ENCODE measurements at regions not wholly inside any gene's neighbourhood (a gene's known extent, or its start where the extent isn't known, plus 50 kb on each side); places are given as distances from the start of the nearest gene placed in this dataset.

GRCh38 chr13:86601351-86601750 lies 802.1 kb upstream of the SLITRK6 start:
- no peak for DNase-seq (ENCODE audit: low read depth in 1 of 2, low spot score in 1 of 2)

DNA sequence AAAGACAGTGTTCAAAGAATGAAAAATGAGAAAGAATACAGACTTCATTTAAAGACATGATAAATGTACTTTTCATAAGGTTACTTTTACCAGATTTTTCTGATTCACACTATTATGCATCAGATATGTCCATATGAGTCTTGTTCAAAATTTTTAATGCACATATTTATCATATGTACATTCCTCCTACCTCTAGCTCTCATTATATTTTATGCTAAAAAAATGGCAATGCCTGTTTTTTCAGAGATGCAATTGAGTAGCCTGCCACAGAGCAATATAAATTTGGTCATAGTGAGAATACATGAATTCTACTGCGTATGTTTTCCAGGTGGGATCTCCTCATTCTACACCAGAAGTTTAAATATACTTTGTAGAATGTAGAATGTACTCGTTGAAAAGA lies 807.0 kb upstream of the SLITRK6 start:
- Histone ChIP-seq H3K9me3 (no peaks in the 10 kb centered on the region), H3K4me1 (no peaks in the 10 kb centered on the region), H3K27ac (no peak overlapping the region), H3K4me2 (no peak overlapping the region), H3K4me3 (no peak overlapping the region)
- ChIA-PET CTCF (interaction anchor here (0.5 kb wide), 1 partner anchor 116 kb away, joined by 3 read pairs; no protein-coding TSS in a partner anchor), POLR2A (no interaction called here)
- 30% methylated on average over 2 of the region's 2 CpGs for WGBS (ENCODE audit: missing lambda C conversion rate)
- no peak for ATAC-seq
- no peak for FAIRE-seq
- no peak for DNase-seq (ENCODE audit: low read depth in 1 of 2, low spot score in 1 of 2)
- TF ChIP-seq, protein P1, sequence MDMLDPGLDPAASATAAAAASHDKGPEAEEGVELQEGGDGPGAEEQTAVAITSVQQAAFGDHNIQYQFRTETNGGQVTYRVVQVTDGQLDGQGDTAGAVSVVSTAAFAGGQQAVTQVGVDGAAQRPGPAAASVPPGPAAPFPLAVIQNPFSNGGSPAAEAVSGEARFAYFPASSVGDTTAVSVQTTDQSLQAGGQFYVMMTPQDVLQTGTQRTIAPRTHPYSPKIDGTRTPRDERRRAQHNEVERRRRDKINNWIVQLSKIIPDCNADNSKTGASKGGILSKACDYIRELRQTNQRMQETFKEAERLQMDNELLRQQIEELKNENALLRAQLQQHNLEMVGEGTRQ (IDR thresholded peaks at IDR 0.05): no peak
- no peak for TF ChIP-seq RFX5 (IDR thresholded peaks at IDR 0.05)
- TF ChIP-seq RAD21 (conservative IDR thresholded peaks at IDR 0.05 in 1 of 2, IDR thresholded peaks at IDR 0.05 in 1 of 2): no peak
- TF ChIP-seq, protein P2, sequence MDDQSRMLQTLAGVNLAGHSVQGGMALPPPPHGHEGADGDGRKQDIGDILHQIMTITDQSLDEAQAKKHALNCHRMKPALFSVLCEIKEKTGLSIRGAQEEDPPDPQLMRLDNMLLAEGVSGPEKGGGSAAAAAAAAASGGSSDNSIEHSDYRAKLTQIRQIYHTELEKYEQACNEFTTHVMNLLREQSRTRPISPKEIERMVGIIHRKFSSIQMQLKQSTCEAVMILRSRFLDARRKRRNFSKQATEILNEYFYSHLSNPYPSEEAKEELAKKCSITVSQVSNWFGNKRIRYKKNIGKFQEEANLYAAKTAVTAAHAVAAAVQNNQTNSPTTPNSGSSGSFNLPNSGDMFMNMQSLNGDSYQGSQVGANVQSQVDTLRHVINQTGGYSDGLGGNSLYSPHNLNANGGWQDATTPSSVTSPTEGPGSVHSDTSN (IDR thresholded peaks at IDR 0.05): no peak
- no peak for TF ChIP-seq HOXB13 (CRISPR knock-in tag; IDR thresholded peaks at IDR 0.05; ENCODE audit: low read depth)
- no peak for TF ChIP-seq HEYL (CRISPR knock-in tag; IDR thresholded peaks at IDR 0.05)
- TF ChIP-seq CEBPB (IDR thresholded peaks at IDR 0.05): no peak
- TF ChIP-seq, protein P3, sequence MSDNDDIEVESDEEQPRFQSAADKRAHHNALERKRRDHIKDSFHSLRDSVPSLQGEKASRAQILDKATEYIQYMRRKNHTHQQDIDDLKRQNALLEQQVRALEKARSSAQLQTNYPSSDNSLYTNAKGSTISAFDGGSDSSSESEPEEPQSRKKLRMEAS (IDR thresholded peaks at IDR 0.05): no peak
- TF ChIP-seq JUN (IDR thresholded peaks at IDR 0.05): no peak
- no peak for TF ChIP-seq MAZ (IDR thresholded peaks at IDR 0.05; ENCODE audit: borderline replicate concordance, low read depth, low read length)
- no peak for TF ChIP-seq BHLHE40 (IDR thresholded peaks at IDR 0.05; ENCODE audit: low read depth, low read length)
- TF ChIP-seq POLR2A (IDR thresholded peaks at IDR 0.05; ENCODE audit: low read length): no peak
- TF ChIP-seq POLR2AphosphoS2 (conservative IDR thresholded peaks at IDR 0.05; ENCODE audit: low read length): no peak

More at GRCh38 chr13:86601351-86601750, 802.1 kb upstream of the SLITRK6 start:
- FAIRE-seq (no peak), ATAC-seq (no peak)
- no peaks in the 10 kb centered on the region for H3K4me1 ChIP-seq
- POLR2A ChIA-PET: no interaction called here
- H3K4me3 ChIP-seq: no peak overlapping the region
- CTCF ChIA-PET: no interaction called here
- H3K9me3 ChIP-seq: no peaks in the 10 kb centered on the region
- 71% methylated on average over 4 of the region's 4 CpGs for WGBS (ENCODE audit: missing lambda C conversion rate)
- TF ChIP-seq BCL3 (IDR thresholded peaks at IDR 0.05): no peak
- TF ChIP-seq BHLHE40 (IDR thresholded peaks at IDR 0.05; ENCODE audit: low read depth, low read length): no peak
- no peak for TF ChIP-seq TP53 (CRISPR knock-in tag; IDR thresholded peaks at IDR 0.05)
- TF ChIP-seq, protein P4, sequence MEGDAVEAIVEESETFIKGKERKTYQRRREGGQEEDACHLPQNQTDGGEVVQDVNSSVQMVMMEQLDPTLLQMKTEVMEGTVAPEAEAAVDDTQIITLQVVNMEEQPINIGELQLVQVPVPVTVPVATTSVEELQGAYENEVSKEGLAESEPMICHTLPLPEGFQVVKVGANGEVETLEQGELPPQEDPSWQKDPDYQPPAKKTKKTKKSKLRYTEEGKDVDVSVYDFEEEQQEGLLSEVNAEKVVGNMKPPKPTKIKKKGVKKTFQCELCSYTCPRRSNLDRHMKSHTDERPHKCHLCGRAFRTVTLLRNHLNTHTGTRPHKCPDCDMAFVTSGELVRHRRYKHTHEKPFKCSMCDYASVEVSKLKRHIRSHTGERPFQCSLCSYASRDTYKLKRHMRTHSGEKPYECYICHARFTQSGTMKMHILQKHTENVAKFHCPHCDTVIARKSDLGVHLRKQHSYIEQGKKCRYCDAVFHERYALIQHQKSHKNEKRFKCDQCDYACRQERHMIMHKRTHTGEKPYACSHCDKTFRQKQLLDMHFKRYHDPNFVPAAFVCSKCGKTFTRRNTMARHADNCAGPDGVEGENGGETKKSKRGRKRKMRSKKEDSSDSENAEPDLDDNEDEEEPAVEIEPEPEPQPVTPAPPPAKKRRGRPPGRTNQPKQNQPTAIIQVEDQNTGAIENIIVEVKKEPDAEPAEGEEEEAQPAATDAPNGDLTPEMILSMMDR (IDR thresholded peaks at IDR 0.05): no peak
- TF ChIP-seq ZFP36 (IDR thresholded peaks at IDR 0.05; ENCODE audit: borderline replicate concordance, partially characterized antibody): no peak
- TF ChIP-seq SMC3 (IDR thresholded peaks at IDR 0.05): no peak
- TF ChIP-seq RAD21 (conservative IDR thresholded peaks at IDR 0.05 in 1 of 2, IDR thresholded peaks at IDR 0.05 in 1 of 2): no peak
- no peak for TF ChIP-seq FOSB (CRISPR knock-in tag; IDR thresholded peaks at IDR 0.05)
- TF ChIP-seq JUN (IDR thresholded peaks at IDR 0.05): no peak
- TF ChIP-seq JUNB (IDR thresholded peaks at IDR 0.05): no peak
- TF ChIP-seq MAFK (IDR thresholded peaks at IDR 0.05; ENCODE audit: partially characterized antibody): no peak
- no peak for TF ChIP-seq GATA3 (IDR thresholded peaks at IDR 0.05; ENCODE audit: borderline replicate concordance)
- TF ChIP-seq KDM1A (IDR thresholded peaks at IDR 0.05; ENCODE audit: low read depth): no peak
- no peak for TF ChIP-seq ZC3H11A (IDR thresholded peaks at IDR 0.05)
- no peak for TF ChIP-seq CHD4 (IDR thresholded peaks at IDR 0.05; ENCODE audit: borderline replicate concordance)
- no peak overlapping the region for H3K4me2 ChIP-seq
- H3K27ac ChIP-seq: no peak overlapping the region
